SKM-1 (cell line): ENCODE measurements at regions not wholly inside any gene's neighbourhood (a gene's known extent, or its start where the extent isn't known, plus 50 kb on each side); places are given as distances from the start of the nearest gene placed in this dataset.
"Not testable (repeated sequence)": the region's sequence is repeated elsewhere in the genome, so short reads cannot be mapped to it uniquely, and the experiment has no call there.

Experiments used
- DNase-seq: peaks from one replicate; lab custom pipeline; 2025; ENCODE audit not compliant: unreplicated experiment; lab: John Stamatoyannopoulos, UW

DNA sequence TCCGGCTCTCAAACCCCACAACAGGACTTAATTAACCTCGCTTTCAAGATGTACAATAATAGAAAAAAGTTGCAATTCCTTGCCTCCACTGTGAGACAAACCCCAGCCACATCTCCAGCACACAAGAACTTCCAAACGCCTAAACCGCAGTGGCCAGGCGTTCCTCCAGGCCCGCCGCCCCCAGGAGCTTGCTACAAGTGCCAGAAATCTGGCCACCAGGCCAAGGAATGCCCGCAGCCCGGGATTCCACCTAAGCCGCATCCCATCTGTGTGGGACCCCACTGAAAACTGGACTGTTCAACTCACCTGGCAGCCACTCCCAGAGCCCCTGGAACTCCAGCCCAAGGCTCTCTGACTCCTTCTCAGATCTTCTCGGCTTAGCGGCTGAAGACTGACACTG, 262.5 kb downstream of the SMARCA2 start:
- DNase-seq: not testable (repeated sequence)

DNA sequence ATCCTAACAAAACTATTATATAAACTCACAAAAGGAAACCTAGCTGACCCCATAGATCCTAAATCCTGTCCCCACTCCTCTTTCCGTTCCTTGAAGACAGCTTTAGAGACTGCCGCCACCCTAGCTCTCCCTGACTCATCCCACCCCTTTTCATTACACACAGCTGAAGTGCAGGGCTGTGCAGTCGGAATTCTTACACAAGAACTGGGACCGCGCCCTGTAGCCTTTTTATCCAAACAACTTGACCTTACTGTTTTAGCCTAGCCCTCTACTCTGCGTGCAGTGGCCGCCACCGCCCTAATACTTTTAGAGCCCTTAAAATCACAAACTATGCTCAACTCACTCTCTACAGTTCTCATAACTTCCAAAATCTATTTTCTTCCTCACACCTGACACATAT, 264.0 kb downstream of the SMARCA2 start:
- not testable (repeated sequence) for DNase-seq

DNA sequence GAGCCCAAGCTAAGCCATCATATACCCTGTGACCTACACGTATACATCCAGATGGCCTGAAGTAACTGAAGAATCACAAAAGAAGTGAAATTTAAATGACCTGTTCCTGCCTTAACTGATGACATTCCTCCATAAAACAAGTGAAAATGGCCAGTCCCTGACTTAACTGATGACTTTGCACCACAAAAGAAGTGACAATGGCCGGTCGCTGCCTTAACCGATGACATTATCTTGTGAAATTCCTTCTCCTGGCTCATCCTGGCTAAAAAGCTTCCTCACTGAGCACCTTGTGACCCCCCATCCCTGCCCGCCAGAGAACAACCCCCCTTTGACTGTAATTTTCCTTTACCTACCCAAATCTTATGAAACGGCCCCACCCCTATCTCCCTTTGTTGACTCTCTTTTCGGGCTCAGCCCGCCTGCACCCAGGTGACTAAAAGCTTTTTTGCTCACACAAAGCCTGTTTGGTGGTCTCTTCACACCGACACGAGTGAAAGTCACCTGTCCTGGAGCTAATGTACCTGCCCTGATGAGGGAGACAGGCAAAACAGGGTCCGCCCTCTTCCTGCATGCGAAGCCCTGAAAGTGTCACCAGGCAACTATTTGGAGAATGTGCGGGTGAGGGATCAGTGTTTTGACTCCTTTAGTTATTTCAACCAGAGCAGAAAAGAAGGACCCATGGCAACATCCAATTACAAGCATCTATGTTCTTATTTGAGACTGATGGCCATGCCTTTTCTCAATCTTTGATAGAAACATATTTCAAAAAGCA, 266.1 kb downstream of the SMARCA2 start:
- no peak for DNase-seq

DNA sequence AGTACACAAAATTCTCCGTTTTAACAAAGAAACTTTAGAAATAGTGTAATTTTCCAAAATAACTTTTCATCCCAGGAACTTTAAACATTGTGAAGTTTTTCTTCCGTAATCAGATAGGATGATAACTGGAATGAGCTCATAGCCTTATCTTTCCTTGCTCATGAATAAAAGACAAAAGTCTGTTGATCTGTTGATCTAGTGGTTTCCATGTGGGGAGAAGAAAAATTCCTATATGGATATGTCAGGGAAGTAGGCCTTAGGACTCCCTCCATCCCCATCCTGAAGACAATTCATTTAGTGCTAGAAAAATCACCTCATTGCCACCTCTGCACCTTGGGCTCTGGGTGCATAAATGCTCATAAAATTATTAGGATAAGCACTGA, 266.6 kb downstream of the SMARCA2 start:
- no peak for DNase-seq

DNA sequence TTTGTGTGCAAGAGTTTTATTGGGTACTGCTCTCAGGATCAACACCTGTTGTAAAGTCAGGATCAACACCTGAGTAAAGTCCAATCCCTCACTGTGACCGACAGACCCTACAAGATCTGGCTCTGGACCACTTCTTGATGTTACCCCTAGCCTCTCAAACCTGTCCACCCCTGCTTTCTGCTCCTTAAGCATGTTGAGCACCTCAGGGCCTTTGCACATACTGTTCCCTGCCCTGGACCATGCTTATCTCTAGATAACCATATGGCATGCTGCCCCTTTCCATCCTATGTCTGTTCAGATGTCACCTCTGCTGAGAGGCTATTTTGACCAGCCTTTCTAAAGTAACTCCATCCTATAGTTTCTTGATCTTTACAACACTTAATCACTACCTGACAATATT, 269.6 kb downstream of the SMARCA2 start:
- no peak for DNase-seq

DNA sequence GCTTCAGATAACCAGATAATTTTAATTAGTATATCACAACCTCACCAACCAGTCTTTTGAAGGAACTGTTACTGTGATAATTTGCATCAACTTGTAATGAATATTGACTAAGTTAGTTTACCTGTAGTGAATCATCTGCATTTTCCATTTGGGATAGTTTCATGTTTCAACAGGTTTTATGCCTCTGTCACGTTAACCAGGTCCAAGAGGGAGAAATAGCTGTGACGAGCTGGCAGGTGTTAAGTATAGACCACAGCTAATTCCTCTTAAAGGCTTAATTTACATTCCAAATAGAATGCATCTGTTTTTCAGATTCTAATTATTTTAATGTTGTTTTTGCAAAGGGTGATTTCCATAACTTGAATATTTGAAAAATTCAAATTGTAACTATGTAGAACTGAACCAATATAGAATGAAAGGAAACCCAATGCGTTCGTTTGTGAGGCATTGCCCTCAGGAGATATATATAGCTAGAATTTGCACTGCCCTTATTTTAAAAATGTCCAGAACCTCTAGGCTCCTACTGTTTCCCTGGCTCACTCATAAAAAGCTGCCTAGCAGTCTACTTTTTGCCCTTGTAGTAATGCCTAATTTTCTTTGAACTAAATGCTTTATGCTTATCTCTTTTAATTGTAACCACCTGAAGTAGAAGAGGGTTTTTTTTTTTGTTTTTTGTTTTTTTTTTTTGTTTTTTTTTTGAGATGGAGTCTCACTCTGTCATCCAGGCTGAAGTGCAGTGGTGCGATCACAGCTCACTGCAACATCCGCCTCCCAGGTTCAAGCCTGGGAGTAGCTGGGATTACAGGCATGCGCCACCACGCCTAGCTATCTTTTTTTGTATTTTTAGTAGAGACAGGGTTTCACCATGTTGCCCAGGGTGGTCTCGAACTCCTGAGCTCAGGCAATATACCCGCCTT, 270.5 kb downstream of the SMARCA2 start:
- no peak for DNase-seq

DNA sequence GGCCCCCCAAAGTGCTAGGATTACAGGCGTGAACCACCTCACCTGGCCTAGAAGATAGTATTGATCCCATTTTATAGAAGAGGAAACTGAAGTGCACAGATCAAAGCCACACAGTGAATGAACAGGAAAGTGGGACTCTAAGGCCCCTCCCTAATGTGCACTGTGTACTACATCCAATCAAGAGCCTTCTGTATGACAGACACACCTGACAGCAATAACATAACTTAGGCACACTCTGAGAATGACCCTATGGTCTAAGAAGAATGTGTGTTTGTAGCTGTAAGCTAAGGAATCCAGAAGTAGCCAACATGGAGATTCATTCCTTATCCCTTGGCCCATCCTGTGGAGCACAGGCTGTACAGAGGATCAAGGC, 271.2 kb downstream of the SMARCA2 start:
- DNase-seq: no peak

DNA sequence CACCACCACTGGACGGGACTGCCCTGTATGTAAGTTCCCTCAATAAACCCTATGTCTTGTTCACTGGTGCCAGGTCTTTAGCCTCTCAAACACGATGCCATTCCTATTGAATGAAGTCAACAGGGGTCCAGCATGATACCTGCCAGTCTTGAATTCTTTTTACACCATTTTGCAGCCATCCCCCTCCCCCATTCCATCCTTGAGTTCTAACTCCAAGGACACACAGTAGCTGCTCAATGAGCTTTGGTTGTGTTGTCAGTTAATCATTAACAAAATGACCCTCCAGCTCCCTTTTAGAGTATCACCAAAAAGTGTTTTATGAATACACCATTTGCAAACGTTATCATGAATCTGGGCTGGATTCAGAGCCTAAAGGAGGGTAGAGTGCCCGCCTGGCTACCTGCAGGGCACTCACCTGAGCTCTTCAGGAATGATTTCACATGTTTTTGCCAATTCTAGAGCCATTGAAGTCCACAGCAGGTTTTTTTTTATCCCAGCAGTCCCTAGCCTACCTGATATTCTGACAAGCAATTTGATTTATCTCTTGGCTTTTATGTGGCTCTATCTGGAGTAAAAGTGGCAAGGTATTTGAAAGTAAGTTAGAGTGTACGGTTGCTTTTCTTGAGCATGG, 271.8 kb downstream of the SMARCA2 start:
- DNase-seq: no peak

DNA sequence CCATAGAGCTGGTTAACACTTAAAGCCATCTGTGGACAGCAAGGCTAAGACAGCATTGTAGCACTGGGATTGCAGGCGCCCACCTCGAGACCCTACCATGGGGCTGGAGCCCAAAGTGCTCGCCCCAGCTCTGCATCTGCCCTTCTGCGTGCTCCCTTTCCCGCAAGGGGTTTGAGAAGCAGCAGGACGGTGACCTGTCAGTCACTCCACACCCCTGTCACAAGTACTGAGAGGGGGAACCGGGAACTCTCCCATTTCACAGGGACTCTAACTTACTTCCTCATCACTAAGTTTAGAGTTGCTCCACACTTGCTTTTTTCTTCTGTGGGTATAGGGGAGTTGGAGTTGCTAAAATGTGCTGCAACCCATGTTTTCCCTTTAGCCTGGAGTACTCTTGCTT, 273.2 kb downstream of the SMARCA2 start:
- peak; percentile 7 for DNase-seq

DNA sequence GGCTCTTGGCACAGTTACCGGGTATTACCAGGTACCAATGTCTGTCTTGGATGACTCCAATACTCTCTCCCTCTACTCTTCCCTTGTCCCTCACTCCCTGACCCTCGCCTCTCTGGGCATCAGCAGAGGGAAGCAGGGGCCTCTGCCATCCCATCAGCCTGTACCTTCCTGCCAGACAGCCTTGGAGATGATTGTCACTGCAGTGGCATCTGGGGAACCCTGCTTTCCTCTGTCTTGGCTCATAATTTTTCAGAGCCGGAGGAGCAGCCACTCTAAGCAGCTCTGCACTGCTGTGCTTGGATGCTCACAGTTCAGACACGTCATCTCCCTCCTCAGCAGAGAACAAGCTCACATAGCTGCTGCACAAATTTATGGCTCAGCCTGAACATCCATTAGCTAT, 274.1 kb downstream of the SMARCA2 start:
- DNase-seq: no peak

DNA sequence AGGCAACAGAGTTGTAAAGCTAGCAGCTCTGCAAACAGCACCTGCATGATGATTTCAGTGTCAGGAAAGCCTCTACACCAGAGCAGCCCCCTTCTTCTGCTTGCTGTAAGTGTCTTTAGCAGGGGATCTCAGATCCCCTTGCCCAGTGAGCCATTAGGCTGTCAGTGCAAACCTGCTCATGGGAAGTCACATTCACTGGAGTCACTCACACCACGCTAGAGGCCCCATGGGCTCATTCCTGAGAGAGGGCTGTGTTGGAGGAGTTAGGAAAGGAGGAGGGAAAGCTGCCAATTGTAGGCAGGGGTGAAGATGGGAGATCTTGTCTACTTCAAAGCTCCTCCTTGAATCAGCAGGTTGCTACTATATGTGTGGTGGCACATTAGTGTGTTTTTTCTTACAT, 275.2 kb downstream of the SMARCA2 start:
- DNase-seq: no peak

DNA sequence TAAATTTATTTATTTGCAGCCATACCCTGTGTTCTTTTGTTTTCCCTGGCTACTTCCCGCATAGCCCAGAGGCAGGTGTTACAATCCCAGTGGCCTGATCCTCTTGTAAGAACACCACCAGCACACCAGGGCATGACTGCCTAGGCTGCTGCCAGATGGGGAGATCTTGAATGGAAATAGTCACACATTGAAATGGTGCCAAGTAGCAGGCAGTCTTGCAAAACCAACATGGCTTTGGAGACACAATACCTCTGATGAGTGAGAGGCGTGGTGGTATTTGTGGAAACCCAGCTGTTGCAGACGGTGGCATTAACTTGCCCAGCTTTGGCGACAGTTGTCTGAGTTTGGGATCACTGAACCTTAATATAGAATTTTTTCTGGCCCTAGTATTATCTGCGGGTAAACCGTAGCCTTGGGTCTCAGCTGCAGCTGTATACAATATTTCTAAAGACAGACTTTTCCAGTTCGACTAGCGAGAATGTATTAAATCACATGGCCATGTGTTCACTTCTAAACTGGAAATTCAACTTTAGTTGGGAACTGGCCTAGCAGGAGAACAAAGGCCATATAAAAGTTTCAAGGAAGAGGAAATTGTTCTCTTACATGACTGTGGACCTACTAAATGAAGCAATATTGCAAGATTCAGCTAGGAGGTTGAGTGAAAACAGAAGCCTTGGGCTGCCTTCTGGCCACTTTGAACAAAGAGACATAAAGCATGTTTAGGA, 277.0 kb downstream of the SMARCA2 start:
- no peak for DNase-seq

DNA sequence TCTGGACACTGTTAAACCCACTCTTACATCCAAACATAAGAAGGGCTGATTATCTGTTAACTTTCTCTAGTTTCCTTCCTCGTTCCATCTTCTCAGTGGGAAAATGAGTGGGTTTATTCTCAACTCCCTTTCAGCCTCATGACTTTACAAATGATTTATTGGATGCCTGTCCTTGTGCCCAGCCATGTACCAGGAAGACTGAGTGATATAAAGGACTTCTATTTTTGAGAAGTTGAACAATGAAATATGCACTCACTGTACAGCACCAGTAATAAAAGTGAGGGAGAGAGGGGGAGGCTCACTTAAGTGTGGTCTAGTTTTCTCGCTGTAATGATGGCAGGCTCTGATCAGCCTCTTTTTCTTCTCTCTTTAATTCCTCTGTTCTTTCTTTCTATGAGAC, 277.6 kb downstream of the SMARCA2 start:
- no peak for DNase-seq

DNA sequence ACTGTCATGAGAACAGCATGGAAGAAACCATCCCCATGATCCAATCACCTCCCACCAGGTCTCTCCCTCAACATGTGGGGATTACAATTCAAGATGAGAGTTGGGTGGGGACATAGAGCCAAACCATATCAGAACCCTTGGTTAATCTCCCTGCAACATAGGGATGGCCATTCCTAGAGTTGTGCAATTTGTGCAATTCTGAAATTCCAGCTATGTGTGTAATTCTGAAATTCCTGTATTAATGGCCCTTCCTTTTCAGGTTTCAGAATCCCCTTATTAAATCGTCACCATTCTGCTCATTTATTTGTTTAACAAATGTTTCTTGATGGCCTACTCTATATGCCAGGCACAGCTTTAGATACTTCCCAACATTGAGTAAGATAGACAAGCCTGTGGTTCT, 282.6 kb downstream of the SMARCA2 start:
- no peak for DNase-seq

DNA sequence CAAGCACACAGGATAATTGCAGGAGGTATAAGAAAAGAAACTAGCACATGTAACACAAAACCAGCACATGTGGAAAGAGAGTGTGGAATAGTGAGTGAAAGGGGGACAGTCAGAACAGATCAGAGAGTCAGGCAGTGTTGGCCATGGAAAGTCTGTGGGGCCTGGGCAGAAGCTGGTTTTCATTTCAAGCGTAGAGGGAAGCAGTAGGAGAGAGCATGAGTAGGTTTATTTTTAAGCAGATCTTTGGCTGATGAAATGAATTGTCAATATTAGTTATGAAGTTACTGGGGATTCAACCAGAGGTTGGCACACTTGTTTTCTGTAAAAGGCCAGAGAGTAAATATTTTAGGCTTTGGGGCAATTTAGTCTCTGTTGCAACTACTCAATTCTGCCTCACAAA, 283.1 kb downstream of the SMARCA2 start:
- DNase-seq: no peak

DNA sequence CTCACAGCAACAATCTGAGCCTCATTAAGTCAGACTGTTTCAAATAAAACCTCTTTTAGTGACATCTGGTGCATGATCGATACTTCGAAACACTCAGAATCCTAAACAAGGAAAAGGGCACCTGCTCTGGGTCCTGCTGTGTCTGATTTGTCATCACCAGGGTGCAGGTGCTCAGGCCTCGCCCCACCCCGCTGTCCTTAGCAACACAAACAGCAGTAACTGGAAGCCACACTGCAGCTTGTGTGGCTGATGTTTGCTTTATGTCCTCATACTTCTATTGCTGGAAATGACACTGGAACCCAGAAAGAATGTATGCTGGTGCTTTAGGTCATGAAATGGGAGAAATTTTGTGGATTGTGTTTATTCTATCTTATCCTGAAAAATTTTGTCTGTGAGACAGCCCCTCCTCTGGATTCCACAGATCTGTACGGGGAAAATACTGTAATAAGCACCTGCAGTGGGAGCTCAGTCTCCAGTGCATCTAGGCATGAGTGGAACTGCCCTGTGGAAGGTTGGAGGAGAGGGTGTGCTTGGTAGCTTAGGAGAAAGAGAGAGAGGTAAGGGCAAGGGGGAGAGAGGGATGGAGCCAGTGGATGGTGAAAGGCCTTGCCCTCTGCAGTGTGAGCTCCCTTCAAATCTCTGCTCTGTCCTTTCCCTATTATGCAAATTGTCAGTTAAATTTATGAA, 284.2 kb downstream of the SMARCA2 start:
- no peak for DNase-seq

DNA sequence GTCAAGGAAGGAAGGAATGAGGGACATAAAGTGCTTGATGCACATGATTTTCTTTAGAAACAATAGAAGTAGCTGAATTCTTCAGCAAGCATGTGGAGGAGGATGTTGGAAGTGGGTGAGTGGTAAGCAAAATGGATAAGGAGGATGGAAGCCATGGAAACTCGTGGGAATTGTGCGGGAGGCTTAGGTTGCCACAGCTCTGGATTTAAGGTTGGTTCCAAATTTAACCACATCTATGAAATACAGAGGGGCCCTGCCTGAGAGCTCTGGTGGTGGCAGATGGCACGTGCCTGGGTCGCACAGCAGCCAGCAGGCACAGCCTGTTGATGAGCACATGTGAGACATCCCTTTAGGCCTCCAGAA, 284.7 kb downstream of the SMARCA2 start:
- no peak for DNase-seq

DNA sequence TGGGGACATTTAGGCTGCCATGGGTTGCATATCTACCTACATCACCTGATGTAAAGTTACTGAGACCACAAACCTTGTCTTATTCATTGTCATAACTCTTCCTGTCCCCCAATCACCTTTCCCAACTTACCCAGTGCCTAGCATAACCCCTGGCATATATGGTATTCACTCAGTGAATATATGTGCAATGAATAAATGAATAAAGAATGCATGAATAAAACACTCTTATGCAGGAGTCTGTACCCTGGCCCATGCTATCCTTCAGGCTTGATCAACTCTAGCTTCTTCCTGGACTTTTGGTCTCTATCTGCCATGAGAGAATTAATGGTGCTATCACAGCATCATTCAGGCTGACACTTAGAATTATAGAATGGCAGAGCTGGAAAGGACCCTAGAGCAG, 285.2 kb downstream of the SMARCA2 start:
- no peak for DNase-seq

DNA sequence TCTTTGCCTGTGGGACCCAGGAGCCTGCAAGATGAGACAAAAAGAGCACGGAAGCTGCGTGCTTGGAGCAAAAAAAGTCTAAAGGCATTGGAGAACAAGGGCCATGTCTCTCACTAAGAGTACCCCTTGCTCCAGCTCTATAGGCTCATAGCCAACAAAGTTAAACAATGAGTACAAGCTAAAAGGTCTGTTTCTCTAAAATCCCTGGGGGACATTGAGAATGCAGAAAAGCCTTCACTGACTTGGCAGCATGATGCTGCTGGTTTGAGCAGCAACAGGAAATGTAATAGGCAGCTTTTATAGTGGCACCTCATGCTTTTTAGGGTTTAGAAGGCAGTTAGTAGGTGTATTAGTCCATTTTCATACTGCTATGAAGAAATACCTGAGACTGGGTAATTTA, 287.5 kb downstream of the SMARCA2 start:
- no peak for DNase-seq

DNA sequence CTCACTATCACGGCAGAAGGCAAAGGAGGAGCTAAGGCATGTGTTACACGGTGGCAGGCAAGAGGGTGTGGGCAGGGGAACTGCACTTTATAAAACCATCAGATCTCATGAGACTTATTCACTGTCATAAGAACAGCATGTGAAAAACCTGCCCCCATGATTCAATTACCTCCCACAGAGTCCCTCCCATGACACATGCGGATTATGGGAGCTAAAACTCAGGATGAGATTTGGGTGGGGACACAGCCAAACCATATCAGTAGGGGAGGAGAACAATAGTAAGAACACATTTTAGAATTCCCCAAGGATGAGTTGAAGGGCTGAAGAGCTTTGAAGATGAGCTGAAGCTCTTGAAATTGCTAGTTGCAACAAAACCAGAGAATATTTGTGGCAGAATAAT, 287.9 kb downstream of the SMARCA2 start:
- DNase-seq: no peak

DNA sequence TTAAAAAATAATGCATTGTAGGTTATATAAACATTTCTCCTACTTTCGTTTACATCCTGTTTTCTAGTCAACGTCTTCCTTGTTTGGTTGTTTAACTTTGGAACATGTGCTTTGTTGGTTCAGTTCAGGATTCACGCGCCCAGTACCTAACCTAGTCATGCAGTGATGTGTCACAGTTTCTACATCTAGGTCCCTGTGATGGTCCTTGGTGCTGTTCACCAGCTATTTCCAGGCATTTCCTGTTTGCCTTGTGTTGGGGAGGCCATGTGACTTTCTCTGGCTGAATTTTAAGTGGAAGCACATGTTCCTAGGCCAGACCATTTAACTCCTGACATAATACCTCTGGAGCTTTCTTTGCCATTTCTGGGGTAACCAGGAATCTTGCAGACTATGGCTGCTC, 292.3 kb downstream of the SMARCA2 start:
- no peak for DNase-seq
